Non-pigmented ciliary epithelial cell (primary cell): ENCODE measurements at regions not wholly inside any gene's neighbourhood (a gene's known extent, or its start where the extent isn't known, plus 50 kb on each side); places are given as distances from the start of the nearest gene placed in this dataset.

Source experiments
- DNase-seq: peaks from one replicate; pipeline ENCODE4 v3.0.0-alpha.2; 2010; ENCODE audit warnings: low read depth

GRCh38 chr3:68306571-68306970, 625.8 kb downstream of the TAFA4 start:
- DNase-seq: no peak

- DNase-seq: no peak
Measured at GRCh38 chr3:68295457-68295856, 636.9 kb downstream of the TAFA4 start.

- no peak for DNase-seq
Measured at GRCh38 chr3:68290333-68290732, 635.9 kb upstream of the SUCLG2 start.

GRCh38 chr3:68288085-68288484, 633.7 kb upstream of the SUCLG2 start:
- DNase-seq: no peak

- DNase-seq: no peak
Measured at GRCh38 chr3:68287101-68287500, 632.7 kb upstream of the SUCLG2 start.

- DNase-seq: no peak
Measured at GRCh38 chr3:68274286-68274685, 619.9 kb upstream of the SUCLG2 start.

GRCh38 chr3:68271145-68271544, 616.7 kb upstream of the SUCLG2 start:
- no peak for DNase-seq

GRCh38 chr3:68256635-68257223, 602.3 kb upstream of the SUCLG2 start:
- DNase-seq: no peak

- no peak for DNase-seq
Measured at GRCh38 chr3:68249265-68249664, 594.9 kb upstream of the SUCLG2 start.

- no peak for DNase-seq
Measured at GRCh38 chr3:68242606-68243005, 588.2 kb upstream of the SUCLG2 start.

- DNase-seq: no peak
Measured at GRCh38 chr3:68239542-68239941, 585.1 kb upstream of the SUCLG2 start.

- no peak for DNase-seq
Measured at GRCh38 chr3:68234076-68234780, 579.8 kb upstream of the SUCLG2 start.

- no peak for DNase-seq
Measured at GRCh38 chr3:68228856-68229255, 574.4 kb upstream of the SUCLG2 start.

GRCh38 chr3:68220832-68221231, 566.4 kb upstream of the SUCLG2 start:
- DNase-seq: no peak

GRCh38 chr3:68211637-68212036, 557.2 kb upstream of the SUCLG2 start:
- no peak for DNase-seq

GRCh38 chr3:68210635-68211034, 556.2 kb upstream of the SUCLG2 start:
- DNase-seq: no peak

- no peak for DNase-seq
Measured at GRCh38 chr3:68207327-68207726, 552.9 kb upstream of the SUCLG2 start.

- no peak for DNase-seq
Measured at GRCh38 chr3:68206524-68207117, 552.2 kb upstream of the SUCLG2 start.

GRCh38 chr3:68186733-68187132, 532.3 kb upstream of the SUCLG2 start:
- DNase-seq: no peak

GRCh38 chr3:68176600-68176999, 522.2 kb upstream of the SUCLG2 start:
- no peak for DNase-seq

- no peak for DNase-seq
Measured at GRCh38 chr3:68173012-68173634, 518.7 kb upstream of the SUCLG2 start.

- DNase-seq: no peak
Measured at GRCh38 chr3:68172039-68172438, 517.6 kb upstream of the SUCLG2 start.

- DNase-seq: no peak
Measured at GRCh38 chr3:68163968-68164367, 509.6 kb upstream of the SUCLG2 start.
